ENCODE measurements at regions not wholly inside any gene's neighbourhood (a gene's known extent, or its start where the extent isn't known, plus 50 kb on each side); places are given as distances from the start of the nearest gene placed in this dataset.
"Not testable (repeated sequence)": the region's sequence is repeated elsewhere in the genome, so short reads cannot be mapped to it uniquely, and the experiment has no call there.

GRCh38 chr10:27328946-27329345, 88.3 kb upstream of the ACBD5 start:
- no peaks in the 10 kb centered on the region for H3K79me2 ChIP-seq (ENCODE audit: insufficient read depth, low read length)
- H3K9ac ChIP-seq (ENCODE audit: low read length): no peak overlapping the region
- no peak overlapping the region for H2AFZ ChIP-seq (ENCODE audit: low read length)
- no peak for TF ChIP-seq CTCF (IDR thresholded peaks at IDR 0.05; ENCODE audit: low read length)
- TF ChIP-seq EZH2 (IDR thresholded peaks at IDR 0.05; ENCODE audit: borderline replicate concordance, low read length): no peak
- no peak overlapping the region for H3K27ac ChIP-seq (ENCODE audit: low read depth, low read length, poor library complexity, severe bottlenecking)
- no peaks in the 10 kb centered on the region for H3K36me3 ChIP-seq (ENCODE audit: insufficient read depth, low read length)
- no peaks in the 10 kb centered on the region for H4K20me1 ChIP-seq (ENCODE audit: insufficient read depth, low read length)
- H3K4me1 ChIP-seq (ENCODE audit: insufficient read depth, low read length, severe bottlenecking): no peaks in the 10 kb centered on the region
- H3K4me2 ChIP-seq (ENCODE audit: low read length): no peak overlapping the region
- no peaks in the 10 kb centered on the region for H3K9me3 ChIP-seq (ENCODE audit: low read length)
- H3K9me2 ChIP-seq (ENCODE audit: low read depth, low read length): no peaks in the 10 kb centered on the region
- no peaks in the 10 kb centered on the region for H3F3A ChIP-seq (ENCODE audit: insufficient read depth, low read length)
- no peak overlapping the region for H3K4me3 ChIP-seq (ENCODE audit: low read depth, low read length, poor library complexity, severe bottlenecking)
- no peaks in the 10 kb centered on the region for H3K27me3 ChIP-seq (ENCODE audit: insufficient read depth, low read length)

- H4K20me1 ChIP-seq (ENCODE audit: insufficient read depth, low read length); H3K79me2 ChIP-seq (ENCODE audit: insufficient read depth, low read length); H3F3A ChIP-seq (ENCODE audit: insufficient read depth, low read length); H3K4me2 ChIP-seq (ENCODE audit: low read length); H3K9me3 ChIP-seq (ENCODE audit: low read length); H3K4me1 ChIP-seq (ENCODE audit: insufficient read depth, low read length, severe bottlenecking); H2AFZ ChIP-seq (ENCODE audit: low read length); H3K4me3 ChIP-seq (ENCODE audit: low read depth, low read length, poor library complexity, severe bottlenecking); H3K27me3 ChIP-seq (ENCODE audit: insufficient read depth, low read length); H3K9ac ChIP-seq (ENCODE audit: low read length); H3K27ac ChIP-seq (ENCODE audit: low read depth, low read length, poor library complexity, severe bottlenecking); H3K9me2 ChIP-seq (ENCODE audit: low read depth, low read length); H3K36me3 ChIP-seq (ENCODE audit: insufficient read depth, low read length): not testable (repeated sequence)
Observed at GRCh38 chr10:27326748-27327147, 86.2 kb upstream of the ACBD5 start.

GRCh38 chr10:27319752-27320431, 79.3 kb upstream of the ACBD5 start:
- Histone ChIP-seq H3K4me2 (ENCODE audit: low read length) (peak overlapping the region; percentile 66), H3K27ac (ENCODE audit: low read depth, low read length, poor library complexity, severe bottlenecking) (peak overlapping the region; percentile 49), H3K4me3 (ENCODE audit: low read depth, low read length, poor library complexity, severe bottlenecking) (peak overlapping the region; percentile 51), H3K9me2 (ENCODE audit: low read depth, low read length) (no peaks in the 10 kb centered on the region), H2AFZ (ENCODE audit: low read length) (peak overlapping the region; percentile 30; the same call in 1 of the 2 replicates), H3K79me2 (ENCODE audit: insufficient read depth, low read length) (no peaks in the 10 kb centered on the region), H3K4me1 (ENCODE audit: insufficient read depth, low read length, severe bottlenecking) (peaks cover 11% of the 10 kb centered on the region), H3K36me3 (ENCODE audit: insufficient read depth, low read length) (no peaks in the 10 kb centered on the region), H3K9me3 (ENCODE audit: low read length) (no peaks in the 10 kb centered on the region), H3K27me3 (ENCODE audit: insufficient read depth, low read length) (no peaks in the 10 kb centered on the region), H3K9ac (ENCODE audit: low read length) (peak overlapping the region; percentile 51; the same call in 1 of the 2 replicates), H3F3A (ENCODE audit: insufficient read depth, low read length) (peaks cover 3% of the 10 kb centered on the region; the same call in 1 of the 2 replicates), H4K20me1 (ENCODE audit: insufficient read depth, low read length) (no peaks in the 10 kb centered on the region)
- no peak for TF ChIP-seq EZH2 (IDR thresholded peaks at IDR 0.05; ENCODE audit: borderline replicate concordance, low read length)
- no peak for TF ChIP-seq CTCF (IDR thresholded peaks at IDR 0.05; ENCODE audit: low read length)

GRCh38 chr10:27319139-27319538, 78.5 kb upstream of the ACBD5 start:
- not testable (repeated sequence) for H3K79me2 ChIP-seq (ENCODE audit: insufficient read depth, low read length); H3K9ac ChIP-seq (ENCODE audit: low read length); H2AFZ ChIP-seq (ENCODE audit: low read length); H3K36me3 ChIP-seq (ENCODE audit: insufficient read depth, low read length); H3K27me3 ChIP-seq (ENCODE audit: insufficient read depth, low read length); H3K9me2 ChIP-seq (ENCODE audit: low read depth, low read length); H3F3A ChIP-seq (ENCODE audit: insufficient read depth, low read length); H3K9me3 ChIP-seq (ENCODE audit: low read length); H4K20me1 ChIP-seq (ENCODE audit: insufficient read depth, low read length)
- H3K4me1 ChIP-seq (ENCODE audit: insufficient read depth, low read length, severe bottlenecking): peaks cover 11% of the 10 kb centered on the region
- H3K27ac ChIP-seq (ENCODE audit: low read depth, low read length, poor library complexity, severe bottlenecking): peak overlapping the region; percentile 49
- peak overlapping the region; percentile 66 for H3K4me2 ChIP-seq (ENCODE audit: low read length)
- peak overlapping the region; percentile 51 for H3K4me3 ChIP-seq (ENCODE audit: low read depth, low read length, poor library complexity, severe bottlenecking)

GRCh38 chr10:27315082-27315481, 74.5 kb upstream of the ACBD5 start:
- not testable (repeated sequence) for H3K4me3 ChIP-seq (ENCODE audit: low read depth, low read length, poor library complexity, severe bottlenecking); H3K27ac ChIP-seq (ENCODE audit: low read depth, low read length, poor library complexity, severe bottlenecking); H3K9ac ChIP-seq (ENCODE audit: low read length); H3K9me3 ChIP-seq (ENCODE audit: low read length); H3K79me2 ChIP-seq (ENCODE audit: insufficient read depth, low read length); H3F3A ChIP-seq (ENCODE audit: insufficient read depth, low read length); H3K36me3 ChIP-seq (ENCODE audit: insufficient read depth, low read length); H3K4me2 ChIP-seq (ENCODE audit: low read length); H2AFZ ChIP-seq (ENCODE audit: low read length); H3K9me2 ChIP-seq (ENCODE audit: low read depth, low read length); H3K27me3 ChIP-seq (ENCODE audit: insufficient read depth, low read length); H4K20me1 ChIP-seq (ENCODE audit: insufficient read depth, low read length)
- peaks cover 11% of the 10 kb centered on the region for H3K4me1 ChIP-seq (ENCODE audit: insufficient read depth, low read length, severe bottlenecking)

GRCh38 chr10:27313586-27313985, 73.0 kb upstream of the ACBD5 start:
- H3F3A ChIP-seq (ENCODE audit: insufficient read depth, low read length); H3K36me3 ChIP-seq (ENCODE audit: insufficient read depth, low read length); H2AFZ ChIP-seq (ENCODE audit: low read length); H3K9ac ChIP-seq (ENCODE audit: low read length); H4K20me1 ChIP-seq (ENCODE audit: insufficient read depth, low read length); H3K79me2 ChIP-seq (ENCODE audit: insufficient read depth, low read length); H3K27me3 ChIP-seq (ENCODE audit: insufficient read depth, low read length); H3K9me3 ChIP-seq (ENCODE audit: low read length); H3K27ac ChIP-seq (ENCODE audit: low read depth, low read length, poor library complexity, severe bottlenecking); H3K4me3 ChIP-seq (ENCODE audit: low read depth, low read length, poor library complexity, severe bottlenecking); H3K9me2 ChIP-seq (ENCODE audit: low read depth, low read length); H3K4me2 ChIP-seq (ENCODE audit: low read length); H3K4me1 ChIP-seq (ENCODE audit: insufficient read depth, low read length, severe bottlenecking): not testable (repeated sequence)
